HL-60 (cell line): ENCODE measurements at regions not wholly inside any gene's neighbourhood (a gene's known extent, or its start where the extent isn't known, plus 50 kb on each side); places are given as distances from the start of the nearest gene placed in this dataset.

Experiments used
- CTCF ChIP-seq: IDR thresholded peaks from one replicate; pipeline ENCODE4 v1.5.1; 2011; ENCODE audit warnings: low read length, control low read depth, inconsistent platforms; ENCODE audit not compliant: insufficient read depth
- GABPA ChIP-seq: IDR thresholded peaks from 2 replicates; pipeline ENCODE4 v1.6.1; 2012; ENCODE audit warnings: low read depth
- POLR2AphosphoS5 ChIP-seq: IDR thresholded peaks from 2 replicates; pipeline ENCODE4 v1.6.1; 2012; ENCODE audit warnings: low read depth
- REST ChIP-seq: IDR thresholded peaks from 2 replicates; pipeline ENCODE4 v1.6.1; 2012; ENCODE audit warnings: low read depth; ENCODE audit not compliant: insufficient replicate concordance
- SPI1 ChIP-seq: IDR thresholded peaks from 2 replicates; pipeline ENCODE4 v1.6.1; 2012; ENCODE audit warnings: low read depth, mild to moderate bottlenecking, borderline replicate concordance

DNA sequence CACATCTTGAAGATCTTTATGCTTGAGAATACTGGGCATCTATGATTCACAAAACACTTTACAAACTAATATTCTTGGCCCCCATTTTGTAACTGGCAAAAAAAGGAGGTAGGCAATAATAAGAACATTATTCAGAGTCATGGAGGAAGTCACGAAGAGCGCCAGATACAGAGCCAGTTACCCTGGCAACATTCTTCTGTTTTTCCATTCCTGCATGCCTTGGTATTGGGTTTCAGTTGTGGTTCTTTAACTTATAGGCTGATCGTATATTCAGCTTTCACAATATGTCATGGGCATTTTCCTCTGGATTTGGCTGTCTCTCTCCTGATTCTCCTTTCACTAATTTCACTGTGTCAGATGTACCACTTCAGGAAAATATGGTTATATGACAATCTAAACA is 234.7 kb downstream of the HRH4 start:
- TF ChIP-seq CTCF (no peak), GABPA (no peak), POLR2AphosphoS5 (no peak), REST (no peak), SPI1 (no peak)
